GM21723 (cell line): ENCODE measurements at regions not wholly inside any gene's neighbourhood (a gene's known extent, or its start where the extent isn't known, plus 50 kb on each side); places are given as distances from the start of the nearest gene placed in this dataset.

ENCODE experiments used
- ATAC-seq: cut with Tn5 transposase; IDR thresholded peaks from one replicate; pipeline ENCODE4 v1.9.1; 2021; ENCODE audit warnings: mild to moderate bottlenecking, moderate library complexity; ENCODE audit not compliant: unreplicated experiment

GRCh38 chr2:196565106-196565765 lies 74.3 kb upstream of the CCDC150 start:
- ATAC-seq, result no peak

- ATAC-seq, result no peak
Observed at GRCh38 chr2:196565982-196566381, 73.5 kb upstream of the CCDC150 start.

GRCh38 chr2:196566961-196567666 lies 72.4 kb upstream of the CCDC150 start:
- no peak for ATAC-seq

GRCh38 chr2:196568506-196568905 lies 71.0 kb upstream of the CCDC150 start:
- no peak for ATAC-seq

GRCh38 chr2:196584903-196585302 lies 54.6 kb upstream of the CCDC150 start:
- ATAC-seq, result no peak

- ATAC-seq, result no peak
Observed at GRCh38 chr2:196586511-196586991, 53.0 kb upstream of the CCDC150 start.

- ATAC-seq, result no peak
Observed at GRCh38 chr2:196587056-196587455, 52.5 kb upstream of the CCDC150 start.

- ATAC-seq, result no peak
Observed at GRCh38 chr2:196587739-196588138, 51.8 kb upstream of the CCDC150 start.

GRCh38 chr2:196589419-196589818 lies 50.1 kb upstream of the CCDC150 start:
- no peak for ATAC-seq
